HEK293T (cell line): ENCODE measurements at regions not wholly inside any gene's neighbourhood (a gene's known extent, or its start where the extent isn't known, plus 50 kb on each side); places are given as distances from the start of the nearest gene placed in this dataset.

Source experiments
- ELF4 ChIP-seq: fragments of 450-650 bp; IDR thresholded peaks from 2 replicates; pipeline ENCODE4 v1.6.1; 2017; ENCODE audit warnings: antibody characterized with exemption
- FOXA1 ChIP-seq: fragments of 450-650 bp; IDR thresholded peaks from 2 replicates; pipeline ENCODE4 v1.6.1; 2016; ENCODE audit warnings: mild to moderate bottlenecking
- FOXM1 ChIP-seq: fragments of 450-650 bp; IDR thresholded peaks from 2 replicates; pipeline ENCODE4 v1.6.1; 2017; ENCODE audit warnings: mild to moderate bottlenecking, borderline replicate concordance
- L3MBTL2 ChIP-seq: fragments of 450-650 bp; conservative IDR thresholded peaks from 2 replicates; pipeline ENCODE4 v1.6.1; 2016; ENCODE audit warnings: mild to moderate bottlenecking
- SP1 ChIP-seq: fragments of 450-650 bp; IDR thresholded peaks from 2 replicates; pipeline ENCODE4 v1.6.1; 2017
- SUZ12 ChIP-seq: fragments of 450-650 bp; IDR thresholded peaks from 2 replicates; pipeline ENCODE4 v1.6.1; 2016; ENCODE audit warnings: mild to moderate bottlenecking
- TARDBP ChIP-seq: fragments of 450-650 bp; IDR thresholded peaks from 2 replicates; pipeline ENCODE4 v1.6.1; 2016
- ZNF384 ChIP-seq: fragments of 450-650 bp; IDR thresholded peaks from 2 replicates; pipeline ENCODE4 v1.6.1; 2016

- TF ChIP-seq ELF4 (no peak), FOXM1 (no peak), ZNF384 (no peak), TARDBP (no peak), SUZ12 (no peak), FOXA1 (no peak), L3MBTL2 (no peak), SP1 (no peak)
Measured at GRCh38 chr5:15387931-15388524, 112.0 kb upstream of the FBXL7 start.
